Fibroblast of skin of back (primary cell): ENCODE measurements at regions not wholly inside any gene's neighbourhood (a gene's known extent, or its start where the extent isn't known, plus 50 kb on each side); places are given as distances from the start of the nearest gene placed in this dataset.
"Not testable (repeated sequence)": the region's sequence is repeated elsewhere in the genome, so short reads cannot be mapped to it uniquely, and the experiment has no call there.

Experiments
- DNase-seq: peaks from one replicate; pipeline ENCODE4 v3.0.0-alpha.2; 2013

DNA sequence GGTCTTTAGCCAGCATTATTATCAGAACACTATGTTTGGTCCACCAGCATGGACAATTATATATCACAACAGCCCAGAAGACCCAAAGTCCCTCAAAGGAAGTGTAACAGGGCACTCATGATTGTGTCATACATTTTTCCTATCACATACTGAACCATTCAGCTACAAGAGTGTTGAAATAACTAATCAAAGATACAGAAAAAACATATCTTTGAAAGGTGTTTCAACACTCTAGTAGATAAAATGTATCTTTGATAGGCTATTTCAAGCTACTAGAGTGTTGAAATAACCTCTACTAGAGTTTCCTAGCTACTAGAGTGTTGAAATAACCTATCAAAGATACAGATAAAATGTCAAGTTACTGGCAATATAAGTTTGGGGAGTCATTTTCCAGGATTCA is 545.0 kb downstream of the PRR16 start:
- DNase-seq = no peak

DNA sequence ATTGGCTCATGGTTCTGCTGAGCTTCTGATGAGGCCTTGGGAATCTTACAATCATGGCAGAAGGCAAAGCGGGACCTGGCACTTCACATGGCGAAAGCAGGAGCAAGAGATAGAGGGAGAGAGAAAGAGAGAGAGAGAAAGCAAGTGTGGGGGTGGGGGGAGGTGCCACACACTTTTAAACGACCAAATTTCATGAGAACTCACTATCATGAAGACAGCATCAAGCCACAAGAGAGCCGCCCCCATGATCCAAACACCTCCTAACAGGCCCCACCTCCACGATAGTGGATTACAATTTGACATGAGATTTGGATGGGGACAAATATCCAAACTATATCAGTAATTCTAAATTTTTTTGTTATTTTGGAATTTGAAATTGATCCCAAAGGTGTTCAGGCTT is 553.9 kb downstream of the PRR16 start:
- no peak for DNase-seq

DNA sequence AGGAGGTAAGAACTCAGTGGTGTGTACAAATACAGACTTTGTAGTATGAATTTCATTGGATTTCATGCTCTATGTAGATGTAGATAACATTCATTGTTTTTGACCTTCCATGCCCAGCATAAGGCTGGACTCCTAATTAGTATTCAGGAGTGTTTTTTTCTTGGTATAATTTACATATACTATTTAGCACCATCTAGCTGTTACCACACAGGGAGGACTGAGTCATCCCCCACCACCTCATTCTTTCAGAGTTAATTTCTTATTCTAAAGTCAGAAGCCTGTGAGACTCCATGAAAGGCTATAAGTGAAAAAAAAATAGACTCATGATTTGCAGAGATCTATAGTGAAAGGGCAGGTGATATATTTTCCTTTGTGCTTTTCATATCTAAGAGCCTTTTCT is 555.0 kb downstream of the PRR16 start:
- no peak for DNase-seq

DNA sequence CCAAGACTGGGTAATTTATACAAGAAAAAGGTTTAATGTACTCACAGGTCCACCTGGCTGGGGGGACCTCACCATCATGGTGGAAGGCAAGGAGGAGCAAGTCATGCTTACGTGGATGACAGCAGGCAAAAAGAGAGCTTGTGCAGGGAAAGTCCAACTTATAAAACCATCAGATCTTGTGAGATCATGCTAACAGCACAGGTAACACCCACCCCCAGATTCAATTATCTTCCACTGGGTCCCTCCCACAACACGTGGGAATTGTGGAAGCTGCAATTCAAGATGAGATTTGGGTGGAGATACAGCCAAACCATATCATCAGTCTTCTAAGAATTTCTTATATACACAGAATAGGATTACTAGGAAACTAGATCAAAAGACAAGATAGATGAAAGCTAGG is 555.6 kb downstream of the PRR16 start:
- no peak for DNase-seq

DNA sequence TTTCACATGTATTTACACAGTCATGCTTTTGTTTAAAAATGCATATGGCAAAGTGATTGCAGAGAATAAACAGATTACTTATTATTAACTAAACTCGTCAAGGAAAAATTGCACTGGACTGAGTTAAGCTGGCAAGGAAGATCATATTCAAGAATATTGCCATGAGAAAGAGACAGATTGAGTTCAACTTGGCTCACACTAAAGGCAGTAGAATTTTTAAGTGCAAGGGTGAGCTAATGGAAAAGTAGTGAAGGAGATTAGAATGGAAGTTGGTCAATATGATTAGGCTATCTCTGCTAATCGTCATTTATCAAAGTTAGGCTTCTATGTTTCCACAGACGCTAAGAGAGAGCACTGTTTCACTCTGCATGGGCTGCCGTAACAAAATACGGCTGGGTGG is 557.6 kb downstream of the PRR16 start:
- no peak for DNase-seq

DNA sequence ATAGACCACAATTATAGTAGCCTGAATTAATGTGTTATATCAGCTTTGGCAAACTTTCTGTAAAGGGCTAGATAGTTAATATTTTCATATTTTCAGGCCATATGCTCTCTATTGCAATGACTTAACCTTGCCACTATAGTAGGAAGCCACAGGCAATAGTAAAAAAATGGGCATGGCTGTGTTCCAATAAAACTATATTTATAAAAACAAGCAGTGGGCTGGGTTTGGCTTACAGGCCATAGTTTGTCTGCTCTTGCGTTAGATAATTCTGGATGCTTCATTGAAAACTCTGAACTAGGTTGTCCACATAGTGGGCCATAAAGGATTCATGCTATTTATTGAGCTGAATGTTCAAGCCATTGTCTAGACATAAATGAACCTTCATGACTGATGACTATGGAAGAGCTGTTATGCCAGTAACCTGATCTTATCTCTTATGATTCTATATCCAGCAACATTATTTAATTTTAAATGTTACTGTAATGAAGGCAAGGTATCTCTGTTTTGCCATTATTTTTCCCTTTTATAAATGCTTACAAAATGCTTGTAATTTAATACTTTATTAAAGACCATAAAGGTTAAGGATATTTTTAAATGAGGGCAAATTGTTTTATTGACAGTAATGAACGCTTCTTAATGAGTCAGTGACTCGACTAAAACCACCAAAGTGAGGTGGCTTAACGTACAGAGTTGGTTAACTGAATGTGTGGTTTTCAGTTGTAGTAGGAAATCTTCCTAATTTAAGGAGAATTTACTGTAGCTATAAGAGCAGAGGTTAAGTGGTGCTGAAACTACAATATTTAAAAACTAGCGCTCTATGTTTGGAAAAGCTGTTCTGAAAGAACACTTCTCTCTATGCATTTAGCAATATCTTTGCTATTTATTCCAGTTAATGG is 560.6 kb downstream of the PRR16 start:
- no peak for DNase-seq

DNA sequence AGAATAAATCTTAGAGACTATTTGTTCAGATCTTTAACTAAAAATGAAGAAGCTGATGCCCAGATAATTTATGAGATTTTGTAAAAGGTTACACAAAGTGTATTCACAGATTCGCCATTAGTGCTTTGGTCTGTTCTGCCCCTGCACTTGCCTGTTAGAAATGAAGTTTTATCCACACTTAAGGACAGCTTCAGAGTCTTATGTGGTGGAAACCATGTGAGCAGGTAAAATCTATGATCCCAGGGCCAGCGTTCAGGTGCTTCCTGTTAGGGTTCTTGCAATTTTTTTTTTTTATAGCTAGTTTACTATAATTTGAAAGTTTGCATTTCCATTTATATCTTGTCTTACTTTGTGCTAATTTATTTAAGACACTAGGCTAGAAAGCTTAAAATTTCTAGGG is 561.6 kb downstream of the PRR16 start:
- DNase-seq = no peak

DNA sequence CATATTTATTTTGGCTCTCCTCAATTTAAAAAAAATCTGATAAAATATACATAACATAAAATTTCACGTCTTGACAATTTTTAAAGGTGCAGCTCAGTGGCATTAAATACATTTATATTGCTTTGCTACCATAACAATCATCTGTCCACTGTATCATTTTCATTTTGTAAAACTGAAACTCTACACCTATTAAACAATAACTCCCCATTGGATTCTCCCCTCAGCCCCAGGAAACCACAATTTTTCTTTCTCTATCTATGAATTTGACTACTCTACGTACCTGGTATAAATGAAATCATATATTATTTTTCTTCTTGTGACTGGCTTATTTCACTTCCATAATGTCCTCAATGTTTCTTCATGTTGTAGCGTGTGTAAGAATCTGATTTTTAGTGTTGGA is 563.5 kb downstream of the PRR16 start:
- DNase-seq = no peak

DNA sequence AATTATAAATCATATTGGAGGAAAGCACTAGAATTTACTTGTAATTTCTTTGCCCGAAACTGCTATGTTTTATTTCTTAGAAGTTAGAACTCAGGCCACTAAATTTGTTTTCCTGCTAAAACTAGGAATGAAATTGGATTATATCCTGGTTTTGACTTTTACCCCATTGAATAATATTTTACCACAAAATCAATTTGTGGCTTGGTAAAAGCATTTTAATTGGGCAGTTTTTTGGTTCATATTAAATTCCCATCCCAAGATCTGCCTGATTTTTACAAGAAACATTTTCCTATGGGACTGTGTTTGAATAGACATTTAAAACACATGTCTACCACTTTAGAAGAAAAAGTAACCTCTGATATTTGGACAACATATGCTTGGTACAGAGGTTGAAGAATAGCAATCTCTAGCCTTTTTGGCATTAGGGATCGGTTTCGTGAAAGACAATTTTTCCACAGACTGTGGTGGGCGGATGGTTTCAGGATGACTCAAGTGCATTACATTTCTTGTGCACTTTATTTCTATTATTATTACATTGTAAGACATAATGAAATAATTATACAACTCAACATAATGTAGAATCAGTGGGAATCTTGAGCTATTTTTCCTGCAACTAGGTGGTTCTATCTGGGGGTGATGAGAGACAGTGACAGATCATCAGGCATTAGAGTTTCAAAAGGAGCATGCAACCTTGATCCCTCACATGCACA is 565.6 kb downstream of the PRR16 start:
- DNase-seq = peak; percentile 65

DNA sequence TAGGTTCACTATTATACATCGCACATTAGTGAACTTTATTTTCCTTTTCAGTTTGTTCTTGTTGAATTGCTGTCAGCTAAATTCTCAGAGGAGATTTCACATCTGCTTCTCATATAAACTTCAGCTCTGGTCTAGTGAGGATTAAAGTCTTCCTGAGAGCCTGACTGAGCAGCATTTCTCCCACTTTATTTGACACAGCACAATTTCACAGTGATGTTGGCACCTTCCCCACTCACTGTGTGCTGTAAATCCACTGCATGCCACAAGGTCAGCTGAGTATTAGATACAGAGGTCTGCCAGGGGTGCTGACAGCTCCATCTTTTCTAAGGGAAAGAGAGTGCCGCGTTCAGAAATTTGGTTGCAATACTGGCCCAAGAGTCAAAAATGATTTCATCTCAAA is 567.4 kb downstream of the PRR16 start:
- DNase-seq = peak; percentile 49

DNA sequence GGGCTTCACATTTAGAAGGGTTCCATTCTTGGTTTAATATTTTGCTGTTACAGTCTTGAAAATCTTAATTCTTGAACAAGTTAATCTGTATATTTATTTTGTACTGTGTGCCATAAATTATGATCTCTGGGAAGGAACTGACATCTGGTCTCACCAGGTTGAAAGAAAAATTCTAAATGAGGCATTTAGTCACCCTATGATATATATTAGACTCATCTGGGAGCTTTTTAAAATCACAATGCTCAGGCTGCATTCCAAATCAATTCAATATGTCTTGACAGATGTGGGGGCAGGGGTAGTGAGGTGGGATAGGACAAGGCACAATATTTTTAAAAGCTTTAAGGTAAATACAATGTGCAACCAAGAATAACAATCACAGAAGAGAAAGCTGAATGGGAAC is 569.2 kb downstream of the PRR16 start:
- DNase-seq = no peak

DNA sequence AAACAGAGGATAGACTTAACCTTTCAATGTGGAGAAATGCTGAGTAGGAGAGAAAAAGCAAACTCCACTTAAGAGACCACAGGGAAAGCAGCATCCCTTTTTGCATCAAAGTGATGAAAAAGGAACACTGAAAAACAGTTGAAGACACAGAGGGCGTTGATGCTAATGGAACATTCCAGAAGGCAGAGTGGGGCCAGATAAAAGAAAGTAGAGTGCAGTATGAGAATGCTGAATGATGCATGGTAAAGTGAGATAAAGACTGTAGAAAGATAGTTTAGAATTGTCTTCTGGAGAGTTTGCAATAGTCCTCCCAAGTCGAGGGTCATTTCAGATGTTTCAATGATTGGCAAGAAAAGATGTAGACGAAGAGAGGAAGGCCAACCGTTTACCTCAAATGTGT is 574.3 kb downstream of the PRR16 start:
- DNase-seq = no peak

DNA sequence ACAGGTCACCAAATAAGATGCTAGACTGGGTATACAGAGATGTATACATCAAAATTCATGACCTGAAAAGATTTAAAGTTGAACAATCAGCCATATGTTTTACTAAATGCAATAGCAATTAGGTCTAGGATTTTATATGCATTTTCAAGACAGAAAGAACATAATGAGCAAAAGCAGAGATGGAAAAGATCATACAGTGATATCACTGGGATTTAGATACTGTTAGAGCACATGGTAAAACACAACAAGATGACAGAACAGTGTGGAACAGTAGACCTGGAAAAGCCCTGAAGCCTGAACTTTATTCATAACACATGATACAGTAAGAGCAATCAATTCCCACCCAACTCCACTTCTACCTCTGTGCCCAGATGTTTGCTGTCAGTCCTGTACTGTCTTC is 585.9 kb downstream of the PRR16 start:
- DNase-seq = no peak

DNA sequence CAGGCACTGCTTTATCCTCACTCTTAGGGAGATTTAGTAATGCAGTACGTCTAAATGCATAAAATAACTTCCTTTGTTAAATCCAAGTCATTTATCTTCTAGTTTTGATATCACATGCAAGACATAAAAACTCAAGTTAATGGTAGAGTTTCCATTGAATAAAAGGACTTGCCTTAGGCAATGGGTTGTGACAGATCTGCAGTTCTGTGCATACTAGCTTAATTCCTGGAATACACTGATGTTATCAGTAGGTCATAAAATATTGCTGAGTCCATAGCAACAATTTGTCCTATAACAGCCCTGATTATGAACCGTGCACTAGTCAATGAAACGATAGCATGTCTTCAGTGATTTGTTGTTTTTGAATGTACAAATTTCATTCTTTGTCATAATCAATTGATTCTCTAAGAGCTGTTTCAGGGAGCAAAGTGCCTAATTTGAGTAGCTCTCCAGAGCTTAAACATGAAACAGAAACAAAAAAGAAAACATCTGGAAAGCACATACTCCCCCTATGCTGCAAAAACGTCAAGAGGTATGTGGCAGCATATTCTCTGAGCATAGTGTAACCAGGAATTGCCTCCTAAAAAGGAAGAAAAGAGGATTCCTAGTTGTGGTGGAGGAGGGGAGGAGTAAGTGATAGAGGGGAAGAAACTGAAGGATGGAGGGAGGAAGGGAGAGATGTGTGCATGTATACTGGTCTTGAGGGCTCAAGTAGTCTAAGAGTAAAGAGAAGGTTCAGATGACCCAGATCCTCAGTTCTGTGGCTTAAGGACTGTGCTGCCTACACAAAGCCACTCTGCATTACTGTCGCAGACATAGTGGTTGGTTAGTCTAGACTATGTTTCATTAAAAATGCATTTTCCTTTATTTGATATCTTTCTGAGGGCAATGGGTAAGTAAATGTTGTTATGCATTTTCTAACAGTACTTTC is 589.2 kb downstream of the PRR16 start:
- peak; percentile 32 for DNase-seq

DNA sequence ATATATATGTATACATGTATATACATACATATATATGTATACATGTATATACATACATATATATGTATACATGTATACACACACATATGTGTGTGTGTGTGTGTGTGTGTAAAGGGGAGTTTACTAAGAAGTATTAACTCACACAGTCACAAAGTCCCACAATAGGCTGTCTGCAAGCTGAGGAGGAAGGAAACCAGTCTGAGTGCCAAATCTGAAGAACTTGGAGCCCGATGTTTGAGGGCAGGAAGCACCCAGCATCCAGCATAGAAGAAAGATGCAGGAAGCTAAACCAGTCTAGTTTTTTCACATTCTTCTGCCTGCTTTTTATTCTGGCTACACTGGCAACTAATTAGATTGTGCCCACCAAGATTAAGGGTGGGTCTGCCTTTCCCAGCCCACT is 591.5 kb downstream of the PRR16 start:
- no peak for DNase-seq

DNA sequence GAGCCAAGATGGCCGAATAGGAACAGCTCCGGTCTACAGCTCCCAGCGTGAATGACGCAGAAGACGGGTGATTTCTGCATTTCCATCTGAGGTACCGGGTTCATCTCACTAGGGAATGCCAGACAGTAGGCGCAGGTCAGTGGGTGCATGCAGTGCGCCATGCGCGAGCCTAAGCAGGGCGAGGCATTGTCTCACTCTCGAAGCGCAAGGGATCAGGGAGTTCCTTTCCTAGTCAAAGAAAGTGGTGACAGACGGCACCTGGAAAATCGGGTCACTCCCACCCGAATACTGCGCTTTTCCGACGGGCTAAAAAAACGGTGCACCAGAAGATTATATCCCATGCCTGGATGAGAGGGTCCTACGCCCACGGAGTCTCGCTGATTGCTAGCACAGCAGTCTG is 600.1 kb downstream of the PRR16 start:
- not testable (repeated sequence) for DNase-seq

DNA sequence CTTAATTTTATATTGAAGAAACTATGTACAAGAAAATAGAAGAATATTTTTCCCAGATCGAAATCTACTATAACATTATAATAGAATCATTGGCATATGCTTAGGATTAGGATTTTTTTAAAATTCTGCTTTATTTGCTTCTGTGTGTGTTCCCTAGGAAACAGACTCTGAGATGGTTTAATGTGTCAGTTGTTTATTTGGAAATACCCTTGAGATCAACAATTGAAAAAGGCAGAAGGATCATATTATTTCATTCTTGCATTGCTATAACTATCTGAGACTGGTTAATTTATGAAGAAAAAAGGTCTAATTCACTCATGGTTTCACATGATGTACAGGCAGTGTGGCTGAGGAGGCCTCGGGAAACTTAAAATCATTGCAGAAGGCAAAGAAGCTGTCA is 622.6 kb downstream of the PRR16 start:
- no peak for DNase-seq

DNA sequence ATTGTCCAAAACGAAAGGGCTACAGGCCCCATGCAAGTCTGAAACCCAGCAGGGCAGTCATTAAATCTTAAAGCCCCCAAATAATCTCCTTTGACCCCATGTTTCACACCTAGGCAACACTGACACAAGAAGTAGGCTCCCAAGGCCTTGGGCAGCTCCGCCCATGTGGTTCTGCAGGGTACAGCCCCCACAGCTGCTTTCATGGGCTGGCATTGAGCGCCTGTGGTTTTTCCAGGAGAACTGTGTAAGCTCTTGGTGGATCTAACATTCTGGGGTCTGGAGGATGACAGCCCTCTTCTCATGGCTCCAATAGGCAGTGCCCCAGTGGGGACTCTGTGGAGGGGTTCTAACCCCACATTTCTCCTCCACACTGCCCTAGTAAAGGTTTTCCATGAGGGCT is 623.5 kb downstream of the PRR16 start:
- no peak for DNase-seq

DNA sequence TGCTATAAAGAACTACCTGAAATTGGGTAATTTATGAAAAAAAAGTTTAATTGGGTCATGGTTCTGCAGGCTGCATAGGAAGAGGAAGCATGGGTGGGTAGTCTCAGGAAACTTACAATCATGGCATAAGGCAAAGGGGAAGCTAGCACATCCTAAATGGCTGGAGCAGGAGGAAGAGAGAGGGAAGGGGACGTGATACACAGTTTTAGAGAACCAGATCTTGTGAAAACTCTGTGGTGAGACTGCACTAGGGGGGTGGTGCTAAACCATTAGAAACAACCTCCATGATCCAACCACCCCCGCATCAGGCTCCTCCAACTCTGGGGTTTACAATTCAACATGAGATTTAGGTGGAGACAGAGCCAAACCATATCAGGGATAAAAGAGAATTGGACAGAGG is 624.2 kb downstream of the PRR16 start:
- DNase-seq = no peak

DNA sequence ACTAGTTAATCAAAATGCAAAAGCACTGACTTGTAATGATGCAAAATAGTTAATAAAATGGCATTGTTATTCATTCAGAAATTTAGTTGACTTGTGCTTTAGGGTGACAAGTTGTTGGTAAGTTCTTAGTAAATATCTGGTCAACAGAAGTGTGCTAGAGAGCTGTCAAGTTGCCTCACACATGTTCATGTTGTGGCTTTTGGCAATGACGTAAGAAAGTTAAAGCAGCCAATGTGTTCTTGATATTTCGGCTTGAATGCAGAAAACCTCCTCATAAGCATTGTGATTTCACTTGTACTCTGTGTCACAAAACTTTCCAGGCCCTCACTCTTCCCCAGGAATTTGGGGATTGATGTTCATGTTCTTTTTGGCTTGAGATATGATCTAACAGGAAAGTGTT is 626.7 kb downstream of the PRR16 start:
- no peak for DNase-seq

DNA sequence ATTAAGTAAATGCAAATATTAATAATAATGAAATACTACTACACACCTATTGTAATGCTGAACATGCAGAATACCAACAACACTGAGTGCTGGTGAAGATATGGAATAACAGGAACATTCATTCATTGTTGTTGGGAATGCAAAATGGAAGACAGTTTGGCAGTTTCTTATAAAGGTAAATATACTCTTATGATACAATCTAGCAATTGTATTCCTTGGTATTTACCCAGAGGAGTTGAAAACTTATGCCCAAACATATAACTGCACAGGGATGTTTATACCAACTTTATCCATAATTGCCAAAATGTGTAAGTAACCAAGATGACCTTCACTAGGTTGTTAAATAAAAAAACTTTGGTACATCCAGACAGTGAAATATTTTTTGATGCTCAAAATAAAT is 636.8 kb downstream of the PRR16 start:
- no peak for DNase-seq

DNA sequence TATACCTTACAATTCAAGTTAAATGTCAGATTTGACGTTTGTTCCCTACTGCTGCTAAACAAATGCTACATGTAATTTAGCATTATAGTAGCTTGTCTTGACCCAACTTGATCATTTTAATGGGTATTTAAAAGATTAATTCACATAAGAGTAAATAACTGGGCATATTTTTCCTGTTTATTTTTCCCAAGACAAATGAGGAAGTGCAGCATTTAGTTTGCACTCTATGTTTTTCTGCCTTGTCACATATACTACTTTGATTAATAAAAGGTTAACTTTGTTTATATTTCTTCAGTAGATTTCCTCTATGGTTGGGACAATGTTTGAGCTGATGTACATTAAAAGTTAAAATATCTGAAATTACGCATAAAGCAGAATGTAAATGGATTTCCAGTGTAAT is 641.8 kb downstream of the PRR16 start:
- DNase-seq = no peak
